ENCODE measurements at regions not wholly inside any gene's neighbourhood (a gene's known extent, or its start where the extent isn't known, plus 50 kb on each side); places are given as distances from the start of the nearest gene placed in this dataset.

DNA sequence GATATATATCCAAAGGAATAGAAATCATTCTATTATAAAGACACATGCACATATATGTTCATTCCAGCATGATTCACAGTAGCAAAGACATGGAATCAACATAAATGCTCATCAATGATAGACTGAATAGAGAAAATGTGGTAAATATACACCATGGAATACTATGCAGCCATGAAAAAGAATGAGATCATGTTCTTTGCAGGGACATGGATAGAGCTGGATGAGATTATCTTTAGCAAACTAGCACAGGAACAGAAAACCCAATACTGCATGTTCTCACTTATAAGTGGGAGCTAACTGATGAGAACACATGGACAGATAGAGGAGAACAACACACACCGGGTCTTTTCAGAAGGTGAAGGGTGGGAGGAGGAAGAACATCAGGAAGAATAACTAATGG, 1318.6 kb downstream of the PCDH19 start:
- intact Hi-C loops (cut with micrococcal nuclease): no loop called here
- no peaks in the 10 kb centered on the region for H3K36me3 ChIP-seq (ENCODE audit: control insufficient read depth, insufficient read depth, low read length)
- H3K9ac ChIP-seq (ENCODE audit: low read depth, low read length): no peak overlapping the region
- H2BK120ac ChIP-seq (ENCODE audit: low read depth, low read length): no peak overlapping the region
- CTCF ChIA-PET: no interaction called here
- H4K20me1 ChIP-seq (ENCODE audit: insufficient read depth, low read length): no peaks in the 10 kb centered on the region
- no peak overlapping the region for H4K5ac ChIP-seq (ENCODE audit: low read depth, low read length)
- no peak overlapping the region for H2BK5ac ChIP-seq (ENCODE audit: low read depth, low read length, poor library complexity, severe bottlenecking)
- no CpG with 5 or more reads among the region's 1 CpG for WGBS, 2 experiments (ENCODE audit: extremely low coverage in 2 of 2, insufficient read length in 1 of 2)
- no peak overlapping the region for H3K23ac ChIP-seq (ENCODE audit: low read depth, low read length)
- no peaks in the 10 kb centered on the region for H3K9me1 ChIP-seq (ENCODE audit: insufficient read depth, low read length)
- H2BK15ac ChIP-seq (ENCODE audit: low read depth, low read length): no peak overlapping the region
- no peak overlapping the region for H4K8ac ChIP-seq (ENCODE audit: low read depth in 2 of 2, low read length in 2 of 2)
- in situ Hi-C loops (cut with MboI; ENCODE audit: low sequenced_read_pairs): no loop called here
- no peak overlapping the region for H3K56ac ChIP-seq (ENCODE audit: extremely low read depth, insufficient read depth, low read length)
- TF ChIP-seq, protein P1, sequence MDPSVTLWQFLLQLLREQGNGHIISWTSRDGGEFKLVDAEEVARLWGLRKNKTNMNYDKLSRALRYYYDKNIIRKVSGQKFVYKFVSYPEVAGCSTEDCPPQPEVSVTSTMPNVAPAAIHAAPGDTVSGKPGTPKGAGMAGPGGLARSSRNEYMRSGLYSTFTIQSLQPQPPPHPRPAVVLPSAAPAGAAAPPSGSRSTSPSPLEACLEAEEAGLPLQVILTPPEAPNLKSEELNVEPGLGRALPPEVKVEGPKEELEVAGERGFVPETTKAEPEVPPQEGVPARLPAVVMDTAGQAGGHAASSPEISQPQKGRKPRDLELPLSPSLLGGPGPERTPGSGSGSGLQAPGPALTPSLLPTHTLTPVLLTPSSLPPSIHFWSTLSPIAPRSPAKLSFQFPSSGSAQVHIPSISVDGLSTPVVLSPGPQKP (IDR thresholded peaks at IDR 0.05; ENCODE audit: borderline replicate concordance, low read depth, low read length): no peak
- TF ChIP-seq RFX5 (IDR thresholded peaks at IDR 0.05; ENCODE audit: low read depth, low read length): no peak
- TF ChIP-seq RAD21 (IDR thresholded peaks at IDR 0.05; ENCODE audit: low read length): no peak
- no peak for TF ChIP-seq MXI1 (IDR thresholded peaks at IDR 0.05; ENCODE audit: borderline replicate concordance, low read depth, low read length)
- TF ChIP-seq BHLHE40 (IDR thresholded peaks at IDR 0.05; ENCODE audit: low read depth, low read length): no peak
- no peak for TF ChIP-seq FOS (IDR thresholded peaks at IDR 0.05; ENCODE audit: low read depth, low read length)
- no peak for TF ChIP-seq CHD1 (IDR thresholded peaks at IDR 0.05; ENCODE audit: low read depth, low read length)
- TF ChIP-seq NFE2L2 (IDR thresholded peaks at IDR 0.05; ENCODE audit: low read depth, low read length): no peak
- TF ChIP-seq MAFK (IDR thresholded peaks at IDR 0.05; ENCODE audit: low read depth, low read length): no peak
- TF ChIP-seq, protein P2, sequence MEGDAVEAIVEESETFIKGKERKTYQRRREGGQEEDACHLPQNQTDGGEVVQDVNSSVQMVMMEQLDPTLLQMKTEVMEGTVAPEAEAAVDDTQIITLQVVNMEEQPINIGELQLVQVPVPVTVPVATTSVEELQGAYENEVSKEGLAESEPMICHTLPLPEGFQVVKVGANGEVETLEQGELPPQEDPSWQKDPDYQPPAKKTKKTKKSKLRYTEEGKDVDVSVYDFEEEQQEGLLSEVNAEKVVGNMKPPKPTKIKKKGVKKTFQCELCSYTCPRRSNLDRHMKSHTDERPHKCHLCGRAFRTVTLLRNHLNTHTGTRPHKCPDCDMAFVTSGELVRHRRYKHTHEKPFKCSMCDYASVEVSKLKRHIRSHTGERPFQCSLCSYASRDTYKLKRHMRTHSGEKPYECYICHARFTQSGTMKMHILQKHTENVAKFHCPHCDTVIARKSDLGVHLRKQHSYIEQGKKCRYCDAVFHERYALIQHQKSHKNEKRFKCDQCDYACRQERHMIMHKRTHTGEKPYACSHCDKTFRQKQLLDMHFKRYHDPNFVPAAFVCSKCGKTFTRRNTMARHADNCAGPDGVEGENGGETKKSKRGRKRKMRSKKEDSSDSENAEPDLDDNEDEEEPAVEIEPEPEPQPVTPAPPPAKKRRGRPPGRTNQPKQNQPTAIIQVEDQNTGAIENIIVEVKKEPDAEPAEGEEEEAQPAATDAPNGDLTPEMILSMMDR (conservative IDR thresholded peaks at IDR 0.05; ENCODE audit: low read depth, low read length): no peak
- TF ChIP-seq POLR2A (IDR thresholded peaks at IDR 0.05; ENCODE audit: low read depth, low read length): no peak
- no peak for TF ChIP-seq MAZ (IDR thresholded peaks at IDR 0.05; ENCODE audit: borderline replicate concordance, low read depth, low read length)
- no peak for TF ChIP-seq SMC3 (IDR thresholded peaks at IDR 0.05; ENCODE audit: low read depth, low read length)
- no peak for TF ChIP-seq CEBPB (IDR thresholded peaks at IDR 0.05; ENCODE audit: low read depth, low read length)
- TF ChIP-seq RCOR1 (IDR thresholded peaks at IDR 0.05; ENCODE audit: insufficient replicate concordance, low read length): no peak
- TF ChIP-seq, protein P3, sequence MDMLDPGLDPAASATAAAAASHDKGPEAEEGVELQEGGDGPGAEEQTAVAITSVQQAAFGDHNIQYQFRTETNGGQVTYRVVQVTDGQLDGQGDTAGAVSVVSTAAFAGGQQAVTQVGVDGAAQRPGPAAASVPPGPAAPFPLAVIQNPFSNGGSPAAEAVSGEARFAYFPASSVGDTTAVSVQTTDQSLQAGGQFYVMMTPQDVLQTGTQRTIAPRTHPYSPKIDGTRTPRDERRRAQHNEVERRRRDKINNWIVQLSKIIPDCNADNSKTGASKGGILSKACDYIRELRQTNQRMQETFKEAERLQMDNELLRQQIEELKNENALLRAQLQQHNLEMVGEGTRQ (IDR thresholded peaks at IDR 0.05; ENCODE audit: low read depth, low read length): no peak
- DNase-seq: no peak
- dilution Hi-C loops (cut with HindIII; ENCODE audit: low sequenced_read_pairs, unreplicated experiment): no loop called here
- no peak overlapping the region for H2BK20ac ChIP-seq (ENCODE audit: low read depth, low read length)
- H2AK9ac ChIP-seq (replicated peaks; ENCODE audit: low read depth, low read length, poor library complexity): no peak overlapping the region
- H3K4ac ChIP-seq (ENCODE audit: low read depth, low read length): no peak overlapping the region
- H3K4me1 ChIP-seq (ENCODE audit: control insufficient read depth, insufficient read depth, low read length): no peaks in the 10 kb centered on the region
- no peak overlapping the region for H2AK5ac ChIP-seq (ENCODE audit: low read depth, low read length)
- no peak overlapping the region for H3K18ac ChIP-seq (ENCODE audit: low read depth, low read length)
- no TSS peak for BruUV-seq (replicated peaks)
- no peaks in the 10 kb centered on the region for H3K79me1 ChIP-seq (ENCODE audit: low read depth in 1 of 2, low read length in 2 of 2)
- H4K91ac ChIP-seq (ENCODE audit: insufficient read depth, low read depth, low read length): no peak overlapping the region
- POLR2A ChIA-PET (ENCODE audit: unreplicated experiment): no interaction called here
- H3K9me3 ChIP-seq (ENCODE audit: control insufficient read depth, insufficient read depth, low read length): no peaks in the 10 kb centered on the region
- no peak overlapping the region for H3K27ac ChIP-seq (ENCODE audit: insufficient read depth, low read length)
- no peak overlapping the region for H3K4me3 ChIP-seq (ENCODE audit: insufficient read depth, low read depth, low read length)
- no peak for ATAC-seq (ENCODE audit: low read depth)
- no peak overlapping the region for H2AFZ ChIP-seq (replicated peaks; ENCODE audit: low read length, poor library complexity)
- no peaks in the 10 kb centered on the region for H3K27me3 ChIP-seq (ENCODE audit: control insufficient read depth, insufficient read depth, low read length)
- no peak overlapping the region for H3K4me2 ChIP-seq (ENCODE audit: low read depth, low read length)
- H3K14ac ChIP-seq (replicated peaks; ENCODE audit: low read depth, low read length): no peak overlapping the region

All from IMR-90 (cell line).